ENCODE measurements at regions not wholly inside any gene's neighbourhood (a gene's known extent, or its start where the extent isn't known, plus 50 kb on each side); places are given as distances from the start of the nearest gene placed in this dataset.

DNA sequence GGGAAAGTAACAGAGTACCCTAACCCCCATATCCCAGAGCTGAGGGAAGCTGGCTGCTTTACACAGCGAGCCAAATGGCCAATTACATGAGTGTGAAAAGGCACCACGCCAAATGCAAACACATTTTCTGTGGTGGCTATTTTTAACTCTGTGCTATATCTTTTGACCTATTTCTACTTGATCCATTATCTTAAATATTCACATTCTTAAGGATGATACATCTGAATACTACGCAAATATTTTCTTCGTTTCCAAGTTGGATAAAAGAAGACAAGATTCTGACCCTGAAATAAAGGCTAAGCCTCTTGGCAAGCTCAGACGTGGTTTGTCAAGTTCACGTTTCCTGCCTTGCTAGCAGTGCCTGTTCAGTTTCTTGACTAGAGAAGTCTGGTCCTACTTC, 146.7 kb upstream of the TMEM196 start:
- TF ChIP-seq, protein P1, sequence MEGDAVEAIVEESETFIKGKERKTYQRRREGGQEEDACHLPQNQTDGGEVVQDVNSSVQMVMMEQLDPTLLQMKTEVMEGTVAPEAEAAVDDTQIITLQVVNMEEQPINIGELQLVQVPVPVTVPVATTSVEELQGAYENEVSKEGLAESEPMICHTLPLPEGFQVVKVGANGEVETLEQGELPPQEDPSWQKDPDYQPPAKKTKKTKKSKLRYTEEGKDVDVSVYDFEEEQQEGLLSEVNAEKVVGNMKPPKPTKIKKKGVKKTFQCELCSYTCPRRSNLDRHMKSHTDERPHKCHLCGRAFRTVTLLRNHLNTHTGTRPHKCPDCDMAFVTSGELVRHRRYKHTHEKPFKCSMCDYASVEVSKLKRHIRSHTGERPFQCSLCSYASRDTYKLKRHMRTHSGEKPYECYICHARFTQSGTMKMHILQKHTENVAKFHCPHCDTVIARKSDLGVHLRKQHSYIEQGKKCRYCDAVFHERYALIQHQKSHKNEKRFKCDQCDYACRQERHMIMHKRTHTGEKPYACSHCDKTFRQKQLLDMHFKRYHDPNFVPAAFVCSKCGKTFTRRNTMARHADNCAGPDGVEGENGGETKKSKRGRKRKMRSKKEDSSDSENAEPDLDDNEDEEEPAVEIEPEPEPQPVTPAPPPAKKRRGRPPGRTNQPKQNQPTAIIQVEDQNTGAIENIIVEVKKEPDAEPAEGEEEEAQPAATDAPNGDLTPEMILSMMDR (conservative IDR thresholded peaks at IDR 0.05; ENCODE audit: low read depth, low read length) = no peak
- TF ChIP-seq EZH2 (IDR thresholded peaks at IDR 0.05; ENCODE audit: borderline replicate concordance, low read depth, low read length, poor library complexity, severe bottlenecking) = no peak
